Activated CD8-positive, alpha-beta memory T cell treated with anti-CD3 and anti-CD28 coated beads, Interleukin-2, amount 50 U/mL, for 24 hours (primary cell): ENCODE measurements at regions not wholly inside any gene's neighbourhood (a gene's known extent, or its start where the extent isn't known, plus 50 kb on each side); places are given as distances from the start of the nearest gene placed in this dataset.
A peak's percentile ranks its signal among the peaks of the same experiment; 100 is the strongest.

Experiments
- DNase-seq: peaks from one replicate; pipeline ENCODE4 v3.0.0-alpha.2; 2020; ENCODE audit errors: extremely low read depth

DNA sequence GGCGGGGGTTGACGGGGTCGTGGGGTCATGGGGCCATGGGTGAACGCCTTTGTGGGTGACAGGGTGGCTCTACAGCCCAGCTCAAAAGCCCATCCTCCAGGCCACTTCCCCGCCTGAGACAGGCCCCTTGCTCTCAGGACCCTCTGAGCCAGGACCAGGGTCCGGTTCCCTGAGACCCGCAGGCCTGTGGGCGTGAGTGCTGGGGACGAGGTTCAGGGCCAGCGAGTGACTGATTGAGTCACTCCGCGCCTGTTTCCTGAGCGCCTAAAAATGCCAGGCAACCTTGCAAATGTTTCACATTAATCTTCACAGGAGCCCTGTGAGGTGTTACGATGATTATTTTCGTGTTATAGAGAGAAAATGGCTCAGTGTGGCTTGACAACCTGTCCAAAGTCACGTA, 97.8 kb downstream of the ZNF674 start:
- DNase-seq = no peak

DNA sequence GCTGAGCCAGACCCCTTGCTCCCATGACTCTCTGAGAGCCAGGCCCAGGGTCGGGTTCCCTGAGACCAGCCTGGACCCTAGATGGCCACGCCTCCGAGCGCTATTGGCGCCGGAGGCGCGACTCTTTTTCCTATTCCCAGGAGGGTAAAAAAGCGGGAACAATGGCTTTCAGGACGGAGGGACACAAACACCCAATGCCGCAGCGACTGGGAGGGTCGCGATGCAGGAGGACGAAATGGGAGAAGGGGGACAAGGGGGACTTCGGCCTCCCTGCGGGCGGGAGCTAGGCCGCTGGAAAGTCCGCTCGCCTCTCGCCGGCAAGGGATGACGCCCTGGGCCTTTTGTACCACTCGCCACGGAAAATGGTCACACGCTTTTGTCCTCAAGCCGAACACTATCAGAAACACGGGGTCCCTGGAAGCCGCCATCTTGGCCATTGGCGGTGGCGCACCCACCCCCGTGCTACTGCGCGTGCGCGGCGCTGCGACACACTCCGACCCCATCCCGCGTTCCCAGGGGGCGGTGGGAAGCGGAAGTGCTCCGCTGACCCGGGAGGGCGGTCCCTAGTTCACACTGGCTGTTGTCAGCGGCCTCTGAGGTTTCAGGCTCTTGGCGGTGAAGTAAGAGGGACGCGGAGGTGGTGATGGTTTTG, 98.4 kb downstream of the ZNF674 start:
- DNase-seq = peak; percentile 71

DNA sequence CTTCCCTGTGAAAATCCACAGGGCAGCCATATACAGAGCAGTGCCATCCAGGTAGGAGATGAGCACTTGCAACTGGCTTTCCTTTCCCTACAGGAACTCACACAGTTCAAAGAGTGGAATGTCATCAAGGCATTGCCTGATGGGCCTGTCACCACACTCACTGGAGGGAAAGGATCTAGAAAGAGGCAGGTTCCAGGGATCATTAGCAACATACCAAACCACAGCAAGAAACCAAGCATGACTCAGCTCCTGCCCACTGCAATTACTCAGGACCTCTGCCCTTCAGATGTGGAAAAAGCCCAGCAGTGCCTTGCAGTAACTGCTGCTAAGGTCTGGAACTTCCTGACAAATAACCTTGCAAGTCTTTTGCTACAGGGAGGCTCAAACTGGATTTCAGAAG, 101.2 kb downstream of the ZNF674 start:
- DNase-seq = no peak

DNA sequence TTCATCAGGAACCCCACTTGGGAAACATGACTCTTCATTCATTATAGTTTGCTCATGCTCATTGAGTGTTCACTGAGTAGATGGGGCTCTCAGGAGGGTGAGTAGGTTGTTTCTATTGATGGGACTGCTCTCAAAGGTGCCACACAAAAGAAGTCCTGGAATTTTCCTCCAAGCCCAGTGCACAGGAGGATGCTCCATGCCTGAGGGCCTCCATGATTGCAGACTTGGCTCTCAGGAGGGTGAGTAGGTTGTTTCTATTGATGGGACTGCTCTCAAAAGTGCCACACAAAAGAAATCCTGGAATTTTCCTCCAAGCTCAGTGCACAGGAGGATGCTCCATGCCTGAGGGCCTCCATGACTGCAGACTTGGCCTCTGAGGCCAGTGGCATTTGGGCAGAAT, 108.5 kb downstream of the ZNF674 start:
- no peak for DNase-seq

GRCh38 chrX:46433892-46434291, 111.3 kb downstream of the ZNF674 start:
- no peak for DNase-seq

- DNase-seq = peak; percentile 24
Observed at GRCh38 chrX:46408553-46409407, 136.4 kb downstream of the ZNF674 start.

DNA sequence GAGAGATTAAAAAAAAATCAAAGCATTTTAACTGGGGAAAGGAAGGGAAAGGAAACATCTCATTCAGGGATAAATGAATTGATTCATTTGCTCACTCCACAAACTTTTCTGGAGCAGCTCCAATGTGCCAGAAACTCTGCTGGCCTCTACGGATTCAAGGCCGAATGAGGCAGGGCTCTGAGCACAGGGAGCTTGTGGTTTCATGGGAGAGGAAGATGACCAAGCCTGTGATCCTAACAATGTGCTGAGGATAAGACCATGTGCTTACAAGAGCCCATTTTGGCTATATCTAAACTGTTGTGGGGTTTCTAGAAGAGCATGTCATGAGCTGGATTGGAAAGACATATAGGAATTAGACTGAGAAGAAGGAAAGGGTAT, 137.5 kb downstream of the ZNF674 start:
- DNase-seq = no peak

- DNase-seq = no peak
Observed at GRCh38 chrX:46407036-46407752, 138.0 kb downstream of the ZNF674 start.

DNA sequence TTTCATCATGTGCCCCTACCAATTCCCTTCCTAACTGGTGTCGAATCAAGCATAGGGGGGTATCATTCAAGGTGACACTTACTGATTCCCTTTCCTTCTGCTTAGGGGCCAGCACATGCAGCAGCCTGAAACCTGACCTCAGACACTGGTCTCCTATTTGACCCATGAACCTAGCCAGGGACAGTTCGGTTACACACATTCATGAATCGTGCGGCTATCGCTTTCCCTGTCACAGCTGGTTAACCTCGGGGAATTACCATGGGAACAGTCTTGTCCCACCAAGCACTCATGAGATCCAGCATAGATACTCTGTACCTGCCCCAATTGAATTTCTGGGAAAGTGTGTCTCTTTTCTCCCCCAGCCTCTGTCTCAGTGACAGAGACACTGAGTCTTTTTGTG, 140.4 kb downstream of the ZNF674 start:
- DNase-seq = no peak

DNA sequence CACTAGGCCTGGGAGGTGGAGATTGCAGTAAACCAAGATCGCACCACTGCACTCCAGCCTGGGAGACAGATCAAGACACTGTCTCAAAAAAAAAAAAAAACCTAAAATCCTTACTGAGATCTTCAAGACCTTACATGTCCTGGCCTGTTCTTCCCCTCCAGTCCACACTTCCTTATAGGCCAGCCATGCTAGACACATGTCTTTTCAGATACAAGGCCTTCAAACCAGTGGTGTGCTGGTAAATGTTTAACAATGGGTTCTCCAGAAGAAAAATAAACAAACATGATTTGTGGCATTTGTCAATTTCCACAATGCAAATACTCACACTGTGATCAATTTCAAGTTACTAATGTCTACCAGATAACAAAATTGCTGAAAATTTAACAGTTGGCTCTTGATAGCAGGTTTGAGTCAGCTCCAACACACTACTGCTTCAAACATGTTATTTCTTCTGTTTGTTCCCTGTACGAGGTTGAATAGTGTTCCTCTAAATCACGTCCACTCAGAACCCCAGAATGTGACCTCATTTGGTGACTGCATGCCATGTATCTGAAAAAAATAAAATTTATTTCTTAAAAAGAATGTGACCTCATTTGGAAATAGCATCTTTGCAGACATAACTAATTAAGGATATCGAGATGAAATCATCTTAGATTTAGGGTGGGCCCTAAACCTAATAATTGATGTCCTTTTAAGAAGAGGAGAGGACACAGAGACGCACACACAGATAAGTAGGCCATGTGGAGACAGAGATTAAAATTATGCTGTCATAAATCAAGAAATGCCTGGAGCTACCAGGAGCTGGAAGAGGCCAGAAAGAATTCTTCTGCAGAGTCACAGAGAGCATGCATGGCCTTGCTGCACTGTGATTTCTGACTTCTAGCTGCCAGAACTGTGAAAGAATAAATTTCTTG, 144.4 kb downstream of the ZNF674 start:
- DNase-seq = no peak

- DNase-seq = no peak
Observed at GRCh38 chrX:46398874-46399273, 146.3 kb downstream of the ZNF674 start.

- DNase-seq = no peak
Observed at GRCh38 chrX:46398126-46398525, 147.1 kb downstream of the ZNF674 start.

- DNase-seq = no peak
Observed at GRCh38 chrX:46386511-46386910, 158.7 kb downstream of the ZNF674 start.

GRCh38 chrX:46383006-46383405, 162.2 kb downstream of the ZNF674 start:
- no peak for DNase-seq

GRCh38 chrX:46382595-46382994, 162.6 kb downstream of the ZNF674 start:
- no peak for DNase-seq

DNA sequence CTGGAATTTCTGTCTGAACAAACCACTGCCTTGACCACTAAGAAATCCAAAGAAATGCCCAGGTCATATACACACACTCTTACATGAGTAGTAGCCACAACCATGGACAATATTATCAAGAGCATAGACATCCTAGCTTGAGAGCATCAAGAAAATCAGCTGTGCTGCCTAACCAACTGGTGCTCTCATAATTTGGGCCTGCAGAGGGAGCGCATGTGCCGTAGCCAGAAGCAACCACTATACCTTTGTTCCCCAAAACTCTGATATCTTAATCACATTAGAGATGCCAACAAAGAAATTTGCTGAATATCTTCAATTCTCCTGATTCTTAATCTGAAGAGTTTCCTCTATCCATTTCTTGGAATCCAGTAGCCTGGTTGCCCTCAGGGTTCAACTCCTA, 163.6 kb downstream of the ZNF674 start:
- no peak for DNase-seq

- DNase-seq = no peak
Observed at GRCh38 chrX:46380148-46380752, 165.0 kb downstream of the ZNF674 start.

DNA sequence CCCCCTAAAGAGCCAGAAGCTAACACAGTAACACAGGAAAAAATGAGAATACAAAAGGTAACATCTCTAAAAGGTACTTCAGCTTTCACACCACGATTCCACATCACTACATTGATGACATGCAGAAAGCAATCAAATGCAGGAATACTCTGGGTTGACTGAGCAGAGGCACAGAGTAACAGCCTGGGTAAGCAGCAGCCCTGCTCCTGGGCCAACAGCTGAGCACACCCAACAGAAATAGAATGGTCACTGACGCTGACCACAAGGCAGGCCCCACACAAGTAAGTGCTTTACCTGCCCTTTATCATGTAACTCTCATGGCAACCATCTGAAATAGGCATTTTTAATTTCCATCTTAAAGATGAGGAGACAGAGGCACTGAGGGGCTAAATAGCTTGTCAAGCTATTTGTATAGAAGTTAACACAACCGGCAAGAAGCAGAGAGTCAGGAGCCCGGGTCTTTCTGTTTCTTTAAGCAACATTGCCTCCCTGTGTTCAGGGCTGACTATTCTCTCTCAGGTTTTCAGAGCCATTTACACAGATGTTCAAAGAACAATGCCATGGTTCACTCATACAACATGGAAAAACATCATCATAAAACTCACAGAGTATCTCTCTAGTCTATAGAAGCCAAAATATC, 168.9 kb downstream of the ZNF674 start:
- DNase-seq = no peak

- no peak for DNase-seq
Observed at GRCh38 chrX:46375831-46376230, 169.4 kb downstream of the ZNF674 start.

GRCh38 chrX:46374371-46374770, 170.8 kb downstream of the ZNF674 start:
- DNase-seq = no peak

DNA sequence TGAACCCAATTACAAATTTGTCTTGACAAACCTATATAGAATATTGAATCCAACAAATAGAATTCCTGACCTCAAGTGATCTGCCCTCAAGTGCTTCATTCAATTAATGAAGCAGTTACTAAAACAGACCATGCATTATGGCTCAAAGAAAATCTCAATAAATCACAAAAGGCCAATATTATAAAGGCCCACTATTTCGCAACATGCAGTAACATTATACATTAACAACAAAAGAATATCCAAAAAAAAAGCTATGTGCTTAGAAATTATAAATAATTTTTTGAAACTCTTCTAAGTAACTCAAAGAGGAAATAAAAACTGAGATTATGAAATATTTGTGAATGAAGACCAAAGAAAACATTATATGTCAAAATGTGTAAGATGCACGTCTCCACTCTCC, 177.7 kb downstream of the ZNF674 start:
- no peak for DNase-seq
